ENCODE measurements at regions not wholly inside any gene's neighbourhood (a gene's known extent, or its start where the extent isn't known, plus 50 kb on each side); places are given as distances from the start of the nearest gene placed in this dataset.

- no peak for DNase-seq (ENCODE audit: low read depth in 1 of 2, low spot score in 1 of 2)
Measured at GRCh38 chr1:187300081-187300480, 471.3 kb downstream of the PLA2G4A start.

GRCh38 chr1:187306710-187307415, 478.1 kb downstream of the PLA2G4A start:
- DNase-seq (ENCODE audit: low read depth in 1 of 2, low spot score in 1 of 2): no peak

- DNase-seq (ENCODE audit: low read depth in 1 of 2, low spot score in 1 of 2): no peak
Measured at GRCh38 chr1:187310038-187310631, 481.4 kb downstream of the PLA2G4A start.

- DNase-seq (ENCODE audit: low read depth in 1 of 2, low spot score in 1 of 2): no peak
Measured at GRCh38 chr1:187313115-187313514, 484.4 kb downstream of the PLA2G4A start.

- DNase-seq (ENCODE audit: low read depth in 1 of 2, low spot score in 1 of 2): no peak
Measured at GRCh38 chr1:187326557-187326956, 497.8 kb downstream of the PLA2G4A start.

- DNase-seq (ENCODE audit: low read depth in 1 of 2, low spot score in 1 of 2): no peak
Measured at GRCh38 chr1:187336441-187337168, 507.9 kb downstream of the PLA2G4A start.

GRCh38 chr1:187338762-187339412, 510.1 kb downstream of the PLA2G4A start:
- no peak for DNase-seq (ENCODE audit: low read depth in 1 of 2, low spot score in 1 of 2)

- no peak for DNase-seq (ENCODE audit: low read depth in 1 of 2, low spot score in 1 of 2)
Measured at GRCh38 chr1:187342495-187342894, 513.7 kb downstream of the PLA2G4A start.

- no peak for DNase-seq (ENCODE audit: low read depth in 1 of 2, low spot score in 1 of 2)
Measured at GRCh38 chr1:187374082-187374481, 545.3 kb downstream of the PLA2G4A start.

GRCh38 chr1:187374742-187375141, 546.0 kb downstream of the PLA2G4A start:
- DNase-seq (ENCODE audit: low read depth in 1 of 2, low spot score in 1 of 2): no peak

- DNase-seq (ENCODE audit: low read depth in 1 of 2, low spot score in 1 of 2): no peak
Measured at GRCh38 chr1:187383366-187383765, 554.6 kb downstream of the PLA2G4A start.

GRCh38 chr1:187384504-187384903, 555.8 kb downstream of the PLA2G4A start:
- DNase-seq (ENCODE audit: low read depth in 1 of 2, low spot score in 1 of 2): no peak

GRCh38 chr1:187390215-187390818, 561.6 kb downstream of the PLA2G4A start:
- DNase-seq (ENCODE audit: low read depth in 1 of 2, low spot score in 1 of 2): no peak

GRCh38 chr1:187396226-187396625, 567.5 kb downstream of the PLA2G4A start:
- no peak for DNase-seq (ENCODE audit: low read depth in 1 of 2, low spot score in 1 of 2)

- DNase-seq (ENCODE audit: low read depth in 1 of 2, low spot score in 1 of 2): no peak
Measured at GRCh38 chr1:187396929-187397796, 568.4 kb downstream of the PLA2G4A start.

GRCh38 chr1:187408212-187409004, 579.7 kb downstream of the PLA2G4A start:
- DNase-seq (ENCODE audit: low read depth in 1 of 2, low spot score in 1 of 2): no peak

GRCh38 chr1:187409341-187409740, 580.6 kb downstream of the PLA2G4A start:
- no peak for DNase-seq (ENCODE audit: low read depth in 1 of 2, low spot score in 1 of 2)

- no peak for DNase-seq (ENCODE audit: low read depth in 1 of 2, low spot score in 1 of 2)
Measured at GRCh38 chr1:187411118-187411517, 582.4 kb downstream of the PLA2G4A start.

- no peak for DNase-seq (ENCODE audit: low read depth in 1 of 2, low spot score in 1 of 2)
Measured at GRCh38 chr1:187413405-187414169, 584.8 kb downstream of the PLA2G4A start.

All from activated CD4-positive, alpha-beta T cell treated with anti-CD3 and anti-CD28 coated beads, Interleukin-2, amount 50 U/mL, for 24 hours (primary cell).